Hepatocyte (in vitro differentiated cells): ENCODE measurements at regions not wholly inside any gene's neighbourhood (a gene's known extent, or its start where the extent isn't known, plus 50 kb on each side); places are given as distances from the start of the nearest gene placed in this dataset.

Source experiments
- EZH2phosphoT487 ChIP-seq: fragments of 200-600 bp; sonication (generic); IDR thresholded peaks from one replicate; pipeline ENCODE4 v1.6.1; 2018; ENCODE audit warnings: antibody characterized with exemption, mild to moderate bottlenecking, low read depth, moderate library complexity; ENCODE audit not compliant: unreplicated experiment, severe bottlenecking
- TF ChIP-seq, protein P1 (sequence below): fragments of 200-600 bp; sonication (generic); IDR thresholded peaks from 2 replicates; pipeline ENCODE4 v1.5.1; 2016; ENCODE audit warnings: antibody characterized with exemption, mild to moderate bottlenecking; ENCODE audit not compliant: poor library complexity

DNA sequence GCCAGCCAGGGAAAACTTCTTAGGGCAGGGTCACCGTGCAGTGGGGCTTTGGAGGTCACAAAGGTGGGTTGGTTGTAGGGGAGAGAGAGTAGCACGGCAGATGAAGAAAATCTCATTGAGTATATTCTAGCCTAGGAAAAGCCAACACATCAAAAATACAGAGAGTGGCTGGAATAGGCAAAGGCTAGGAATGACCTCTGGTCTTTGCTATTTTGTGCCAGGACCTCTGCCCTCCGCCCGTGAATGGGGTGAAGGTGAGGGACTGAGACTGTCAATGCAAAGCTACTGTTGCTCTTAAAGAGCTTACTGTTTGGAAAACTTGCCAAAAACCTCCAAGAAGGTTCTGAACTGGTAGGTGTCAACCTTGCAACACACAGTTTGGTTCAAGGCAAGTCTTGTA is 346.7 kb downstream of the CDH26 start:
- TF ChIP-seq EZH2phosphoT487: no peak
- TF ChIP-seq, protein P1, sequence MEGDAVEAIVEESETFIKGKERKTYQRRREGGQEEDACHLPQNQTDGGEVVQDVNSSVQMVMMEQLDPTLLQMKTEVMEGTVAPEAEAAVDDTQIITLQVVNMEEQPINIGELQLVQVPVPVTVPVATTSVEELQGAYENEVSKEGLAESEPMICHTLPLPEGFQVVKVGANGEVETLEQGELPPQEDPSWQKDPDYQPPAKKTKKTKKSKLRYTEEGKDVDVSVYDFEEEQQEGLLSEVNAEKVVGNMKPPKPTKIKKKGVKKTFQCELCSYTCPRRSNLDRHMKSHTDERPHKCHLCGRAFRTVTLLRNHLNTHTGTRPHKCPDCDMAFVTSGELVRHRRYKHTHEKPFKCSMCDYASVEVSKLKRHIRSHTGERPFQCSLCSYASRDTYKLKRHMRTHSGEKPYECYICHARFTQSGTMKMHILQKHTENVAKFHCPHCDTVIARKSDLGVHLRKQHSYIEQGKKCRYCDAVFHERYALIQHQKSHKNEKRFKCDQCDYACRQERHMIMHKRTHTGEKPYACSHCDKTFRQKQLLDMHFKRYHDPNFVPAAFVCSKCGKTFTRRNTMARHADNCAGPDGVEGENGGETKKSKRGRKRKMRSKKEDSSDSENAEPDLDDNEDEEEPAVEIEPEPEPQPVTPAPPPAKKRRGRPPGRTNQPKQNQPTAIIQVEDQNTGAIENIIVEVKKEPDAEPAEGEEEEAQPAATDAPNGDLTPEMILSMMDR: no peak
